ENCODE measurements at regions not wholly inside any gene's neighbourhood (a gene's known extent, or its start where the extent isn't known, plus 50 kb on each side); places are given as distances from the start of the nearest gene placed in this dataset.

DNA sequence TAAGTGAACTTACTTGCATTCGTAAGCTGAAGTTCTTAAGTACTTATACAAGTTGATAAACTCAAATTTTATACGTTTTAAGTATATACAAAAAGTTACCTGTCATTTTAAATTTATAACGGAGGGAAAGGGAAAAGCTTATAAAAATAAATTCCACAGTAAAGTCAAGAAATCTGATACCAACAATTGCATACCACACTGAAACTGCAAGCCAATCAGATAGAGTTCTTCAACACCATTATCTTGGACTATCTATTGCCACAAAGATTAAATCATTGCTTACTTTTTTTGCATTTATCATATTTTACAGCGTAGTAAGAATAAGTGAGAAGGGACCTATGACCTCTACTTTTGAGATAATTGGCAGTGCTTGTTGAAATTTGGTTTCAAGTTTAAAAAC, 386.7 kb downstream of the TFAP2A start:
- no peak for DNase-seq

DNA sequence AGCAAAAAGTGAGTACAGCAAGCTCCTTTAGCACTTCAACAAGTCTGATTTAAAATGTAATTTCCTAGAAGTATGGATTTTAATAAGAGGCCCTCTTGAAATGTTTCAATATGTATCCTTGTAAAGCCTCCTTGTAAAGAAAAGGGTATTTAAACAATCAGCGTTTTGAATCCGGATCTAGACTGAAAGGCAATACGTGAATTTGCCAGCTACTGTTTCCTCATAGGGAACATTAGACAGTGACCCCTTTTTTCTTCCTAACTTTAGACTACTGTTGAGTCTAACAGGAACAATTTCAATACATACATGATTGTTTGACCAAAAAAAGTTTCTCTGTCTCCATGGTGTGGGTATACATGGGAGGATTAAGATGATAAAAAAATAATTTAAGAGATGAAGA, 395.0 kb downstream of the TFAP2A start:
- DNase-seq, result no peak

DNA sequence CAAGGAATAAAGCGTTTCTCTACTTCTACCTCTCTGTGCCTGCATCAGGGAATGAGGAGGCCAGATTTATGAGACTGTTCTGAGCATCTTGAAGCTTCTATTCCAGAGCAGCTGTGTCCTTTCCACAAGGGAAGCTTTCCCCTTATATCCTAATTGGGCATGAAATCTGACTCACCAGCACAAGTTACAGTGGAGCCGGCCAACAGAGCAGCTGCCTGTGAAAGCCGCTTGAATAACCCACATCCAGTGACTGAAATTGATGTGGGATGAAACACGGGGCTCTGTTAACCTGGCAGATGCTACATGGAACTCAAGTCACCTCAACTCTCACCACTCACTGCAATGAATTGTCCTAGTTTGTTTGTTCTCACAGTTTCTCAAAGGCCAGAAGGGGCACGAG, 400.3 kb downstream of the TFAP2A start:
- DNase-seq, result no peak

DNA sequence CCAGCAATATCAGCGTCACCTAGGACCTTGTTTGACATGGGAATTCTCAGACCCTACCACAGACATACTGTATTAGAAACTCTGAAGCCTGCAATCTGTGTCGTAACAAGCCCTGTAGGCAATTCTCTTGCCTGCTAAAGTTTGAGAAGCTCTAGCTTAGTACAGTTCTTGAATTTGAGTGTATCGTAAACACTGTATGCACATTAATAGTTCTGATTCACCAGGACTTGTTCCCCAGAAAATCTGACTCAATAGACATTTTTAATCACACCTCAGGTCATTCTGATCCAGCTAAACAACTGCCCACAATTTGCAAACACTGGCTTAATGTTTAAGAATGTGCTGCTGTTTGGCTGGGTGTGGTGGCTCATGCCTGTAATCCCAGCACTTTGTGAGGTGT, 414.3 kb downstream of the TFAP2A start:
- DNase-seq, result no peak

DNA sequence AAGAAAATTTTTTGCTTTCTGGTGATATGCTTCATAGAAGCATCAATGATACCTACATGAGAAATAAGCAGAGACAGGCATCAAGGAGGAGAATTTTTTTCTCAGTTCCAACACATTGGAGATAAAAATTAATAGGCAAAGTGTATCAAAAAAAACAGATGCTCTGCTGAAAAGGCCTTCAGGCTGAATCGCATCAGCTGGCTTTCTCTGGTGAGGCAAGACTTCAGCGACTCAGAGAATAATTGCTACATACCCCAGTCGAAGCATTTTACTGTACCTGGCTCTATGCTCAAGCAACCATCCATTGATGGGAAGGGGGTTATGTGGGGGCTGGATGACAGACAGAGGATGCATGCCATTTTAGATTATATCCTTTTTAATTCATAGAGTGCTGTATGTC, 415.1 kb downstream of the TFAP2A start:
- DNase-seq, result no peak

DNA sequence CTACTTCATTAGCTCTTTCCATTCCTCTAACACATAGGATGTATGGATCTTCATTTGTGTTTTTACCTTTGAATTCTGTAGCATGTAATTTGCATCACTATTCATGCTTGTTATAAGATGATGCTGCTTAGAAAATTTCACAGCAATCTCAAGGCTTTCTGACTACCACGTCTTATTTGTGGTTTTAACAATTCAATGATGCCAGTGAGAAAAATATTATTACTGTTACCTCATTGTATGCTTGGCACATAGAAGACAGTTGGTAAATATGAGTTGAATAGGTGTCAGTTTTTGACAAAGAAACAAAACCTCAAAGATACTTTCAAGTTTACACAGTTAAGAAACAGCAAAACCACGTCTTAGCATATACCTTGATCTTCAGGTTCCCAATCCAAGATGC, 428.6 kb downstream of the TFAP2A start:
- no peak for DNase-seq

DNA sequence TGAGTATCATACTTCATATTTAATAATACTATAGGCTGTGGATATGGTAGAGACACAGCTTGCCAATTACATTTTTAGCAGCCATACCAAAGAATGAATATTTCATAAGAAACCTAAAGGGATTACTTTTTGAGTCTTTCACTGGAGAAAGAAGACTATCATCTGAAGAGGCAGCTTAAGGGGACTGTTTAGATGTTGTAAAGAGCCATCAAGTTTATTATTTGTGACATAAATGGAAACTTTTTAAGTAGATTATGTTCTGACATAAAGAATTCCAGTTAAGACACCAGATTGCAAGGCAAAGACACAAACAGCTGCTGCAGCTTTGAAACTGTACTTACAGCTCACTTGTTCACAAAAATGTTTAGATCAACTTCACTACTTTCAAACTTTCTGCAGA, 429.4 kb downstream of the TFAP2A start:
- DNase-seq, result no peak

DNA sequence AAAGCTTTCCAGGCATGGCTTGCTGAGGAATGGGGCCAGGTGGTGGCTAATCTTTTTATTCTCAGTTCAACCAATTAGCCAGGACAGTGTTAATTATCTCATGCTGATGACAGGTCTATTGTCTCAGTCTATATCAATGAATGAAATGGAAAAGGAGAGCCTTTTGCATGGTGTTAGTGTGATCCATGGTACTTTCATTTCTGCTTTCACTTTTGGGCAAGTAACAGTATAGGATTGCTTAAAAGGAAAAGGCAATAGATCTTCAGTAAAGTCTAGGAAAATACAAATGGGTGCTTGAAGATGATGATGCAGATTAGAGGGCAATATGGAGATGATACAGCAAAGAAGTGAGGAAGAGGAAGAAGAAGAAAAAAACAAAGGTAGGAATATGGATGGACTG, 430.3 kb downstream of the TFAP2A start:
- no peak for DNase-seq

DNA sequence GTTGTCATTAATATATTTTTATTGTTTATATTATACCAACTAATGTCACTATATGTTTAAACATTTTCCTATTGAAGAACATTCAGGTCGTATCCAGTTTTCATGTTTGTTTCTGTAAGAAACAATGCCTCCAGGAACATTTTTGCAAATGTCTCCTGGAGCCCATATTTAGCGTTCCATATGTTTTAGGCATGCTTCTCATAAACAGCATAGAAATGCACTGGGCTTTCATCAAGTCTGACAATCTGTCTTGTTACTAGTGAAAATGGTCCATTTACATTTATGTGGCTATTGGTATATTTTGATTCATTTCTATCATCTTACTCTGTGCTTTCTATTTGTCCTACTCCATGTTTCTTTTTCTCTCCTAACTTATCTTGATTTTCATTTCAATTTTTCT, 431.7 kb downstream of the TFAP2A start:
- no peak for DNase-seq

DNA sequence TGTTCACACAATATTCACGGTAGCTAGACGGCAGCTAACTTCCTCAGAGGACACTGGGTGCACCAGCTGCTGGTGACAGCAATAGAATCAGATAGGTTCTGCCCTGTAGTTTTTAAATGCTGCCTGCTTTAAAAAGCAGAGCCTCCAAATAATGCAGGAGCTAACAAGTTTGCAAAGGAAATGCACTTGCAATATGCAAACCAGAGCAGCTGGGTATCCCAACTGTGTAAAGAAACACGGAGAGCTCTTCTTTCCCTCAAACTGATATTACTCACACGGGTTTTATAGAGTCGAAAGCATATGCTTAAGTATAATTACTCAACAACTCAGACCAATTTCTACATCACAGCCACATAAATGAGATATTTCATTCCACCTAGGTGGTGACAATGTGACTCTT, 432.7 kb downstream of the TFAP2A start:
- DNase-seq, result no peak

DNA sequence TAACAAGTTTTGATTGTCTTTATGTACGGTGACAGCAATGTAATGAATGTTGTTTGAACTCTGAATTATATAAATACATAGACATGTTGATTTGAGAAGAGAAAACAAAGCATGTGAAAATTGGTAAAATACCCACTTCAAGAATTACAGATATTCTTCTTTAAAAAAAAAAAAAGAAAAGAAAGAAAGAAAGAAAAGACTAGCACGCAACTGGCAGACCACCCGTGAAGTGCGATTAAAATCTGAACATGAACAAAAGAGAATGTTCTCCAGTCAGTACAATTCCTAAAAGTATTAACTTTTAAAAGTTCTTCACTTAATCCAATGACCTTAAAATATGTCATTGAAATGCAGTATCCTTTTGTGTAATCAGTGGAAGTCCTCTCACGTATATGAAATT, 434.9 kb downstream of the TFAP2A start:
- no peak for DNase-seq

DNA sequence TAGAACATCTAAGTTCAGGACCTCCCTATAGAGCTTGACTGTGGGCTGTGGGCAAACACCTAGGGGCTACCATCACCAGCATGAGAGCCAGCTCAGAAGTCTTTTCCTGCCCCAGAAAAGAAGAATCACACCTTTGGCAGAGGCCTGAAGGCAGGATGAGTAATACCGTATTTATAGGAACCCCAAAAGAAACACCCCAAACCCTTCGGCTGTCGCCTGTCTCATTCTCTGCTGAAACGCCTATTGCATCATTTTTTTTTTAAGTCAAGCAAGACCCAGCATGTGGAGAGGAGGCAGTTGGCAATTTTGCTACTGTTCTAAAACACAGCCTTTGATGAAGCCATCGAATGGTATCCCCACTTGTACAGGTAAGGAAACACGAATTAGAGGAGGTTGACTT, 436.4 kb downstream of the TFAP2A start:
- no peak for DNase-seq

DNA sequence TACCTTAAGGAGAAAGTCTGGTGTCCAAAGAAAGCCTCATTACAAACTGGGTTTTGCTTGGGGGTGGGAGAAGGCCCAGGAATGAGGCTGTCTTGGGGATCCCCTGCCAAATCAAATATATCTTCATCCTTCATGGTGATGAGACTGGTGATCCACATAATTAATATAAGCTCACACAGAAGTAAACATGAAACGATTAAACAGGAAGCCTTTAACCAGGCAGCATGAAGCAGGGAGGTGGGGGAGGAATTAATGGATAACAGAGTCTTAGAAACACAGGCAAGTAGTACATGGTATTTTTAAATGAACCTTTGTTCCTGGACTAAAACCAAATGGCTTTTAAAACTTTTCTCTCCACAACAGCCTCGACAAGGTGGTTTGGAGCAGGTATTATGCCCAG, 437.5 kb downstream of the TFAP2A start:
- no peak for DNase-seq

DNA sequence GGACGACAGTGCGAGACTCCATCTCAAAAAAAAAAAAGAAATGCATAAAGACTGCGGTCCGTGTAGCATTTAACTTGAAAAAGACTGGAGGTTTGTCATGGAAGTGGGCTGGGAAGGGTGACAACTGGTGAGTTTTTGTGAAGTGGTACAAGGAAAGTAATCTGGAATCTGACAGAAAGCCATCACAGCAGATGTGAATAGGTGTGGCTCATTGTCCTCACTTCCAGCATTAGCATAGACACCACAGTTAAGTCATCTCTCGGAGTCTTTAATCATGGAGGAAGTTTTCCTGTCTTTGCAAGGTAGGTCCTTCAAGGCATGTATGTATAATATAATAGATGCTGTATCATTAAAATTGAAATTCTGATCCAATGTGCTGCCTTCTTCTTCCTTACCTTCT, 453.2 kb downstream of the TFAP2A start:
- no peak for DNase-seq

DNA sequence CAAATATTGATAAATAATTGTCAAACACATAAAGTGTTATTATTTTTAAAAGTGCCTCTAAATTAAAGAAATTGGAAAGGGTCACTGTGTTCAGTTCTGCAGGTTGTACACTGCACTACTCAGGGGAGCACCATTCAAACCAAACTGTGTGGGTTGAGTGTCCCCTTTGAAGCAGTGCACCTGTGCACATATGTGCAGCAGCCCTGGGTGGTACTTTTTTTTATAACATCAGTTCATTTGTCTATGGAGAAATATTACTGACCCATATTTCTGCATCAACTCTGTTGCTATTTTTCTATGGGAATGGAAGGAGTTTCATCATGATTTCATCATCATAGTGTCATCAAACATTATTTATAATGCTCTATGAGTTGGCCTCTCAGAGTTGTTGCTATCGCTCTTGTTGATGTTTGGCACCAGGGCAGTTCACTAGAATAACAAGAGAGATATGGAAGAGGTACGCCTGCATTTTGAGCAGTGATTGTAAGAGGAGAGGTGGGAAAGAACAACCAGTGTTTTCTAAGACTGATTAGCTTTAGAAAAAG, 457.6 kb downstream of the TFAP2A start:
- DNase-seq, result no peak

DNA sequence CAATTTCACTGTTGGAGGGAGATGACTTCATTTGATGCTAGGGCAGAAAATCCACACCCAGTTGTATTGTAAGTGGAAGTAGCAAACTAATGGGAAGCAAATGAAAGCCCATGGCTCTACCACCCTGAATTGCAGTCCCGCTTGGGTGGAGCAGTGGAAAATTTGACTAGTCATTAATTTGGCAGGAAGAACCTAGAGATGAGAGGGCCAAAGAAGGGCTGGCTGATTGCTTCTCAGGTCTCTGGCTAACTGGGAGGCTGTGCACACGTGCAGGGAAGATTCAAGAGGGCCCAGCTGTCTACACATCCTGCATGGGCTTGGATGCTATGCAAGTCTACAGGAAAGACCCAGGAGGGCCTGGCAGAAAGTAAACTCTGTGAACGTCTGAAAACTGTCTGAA, 466.2 kb downstream of the TFAP2A start:
- DNase-seq, result no peak

DNA sequence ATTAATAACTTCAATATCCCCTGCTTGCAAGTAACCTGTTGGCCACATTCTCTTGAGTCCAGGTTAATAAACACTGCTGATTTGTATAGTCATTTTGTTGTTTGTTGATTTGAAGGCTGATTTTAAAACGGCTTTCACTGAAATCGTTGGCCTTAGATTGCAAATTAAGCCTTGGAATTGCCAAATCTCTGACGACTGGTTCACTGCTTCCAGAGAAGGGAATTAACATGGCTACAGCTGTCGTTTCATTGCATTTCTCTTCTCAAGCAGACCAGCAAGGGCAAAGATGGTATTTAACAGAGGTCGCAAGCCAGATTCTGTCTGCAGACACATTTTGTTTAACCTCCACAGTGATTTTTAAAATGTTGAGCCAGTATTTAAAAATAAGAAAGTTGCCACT, 470.9 kb downstream of the TFAP2A start:
- DNase-seq, result no peak

DNA sequence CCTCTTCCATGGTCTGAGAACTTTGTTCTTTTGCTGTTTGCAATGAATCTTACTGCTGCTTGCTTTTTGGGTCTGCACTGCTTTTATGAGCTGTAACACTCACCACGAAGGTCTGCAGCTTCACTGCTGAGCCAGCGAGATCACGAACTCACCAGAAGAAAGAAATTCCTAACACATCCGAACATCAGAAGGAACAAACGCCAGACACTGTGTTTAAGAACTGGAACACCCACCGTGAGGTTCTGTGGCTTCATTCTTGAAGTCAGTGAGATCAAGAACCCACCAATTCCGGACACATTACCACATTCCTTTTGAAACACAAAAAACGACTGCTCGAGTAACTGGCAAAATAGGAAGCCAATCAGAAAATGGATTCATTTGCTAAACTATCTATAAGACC, 471.8 kb downstream of the TFAP2A start:
- no peak for DNase-seq

DNA sequence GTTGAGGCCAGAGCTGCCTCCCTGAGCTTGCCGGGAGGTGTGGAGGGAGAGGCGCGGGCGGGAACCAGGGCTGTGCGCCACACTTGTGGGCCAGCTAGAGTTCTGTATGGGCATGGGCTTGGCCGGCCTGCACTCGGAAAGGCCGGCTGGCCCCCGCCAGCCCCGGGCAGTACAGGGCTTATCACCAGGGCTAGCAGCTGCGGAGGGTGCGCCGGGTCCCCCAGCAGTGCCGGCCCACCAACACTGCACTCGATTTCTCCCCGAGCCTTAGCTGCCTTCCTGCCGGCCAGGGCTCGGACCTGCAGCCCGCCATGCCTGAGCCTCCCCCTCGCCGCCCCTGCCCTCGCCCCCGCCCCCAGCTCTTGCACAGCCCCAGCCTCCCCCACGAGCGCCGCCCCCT, 472.7 kb downstream of the TFAP2A start:
- no peak for DNase-seq

DNA sequence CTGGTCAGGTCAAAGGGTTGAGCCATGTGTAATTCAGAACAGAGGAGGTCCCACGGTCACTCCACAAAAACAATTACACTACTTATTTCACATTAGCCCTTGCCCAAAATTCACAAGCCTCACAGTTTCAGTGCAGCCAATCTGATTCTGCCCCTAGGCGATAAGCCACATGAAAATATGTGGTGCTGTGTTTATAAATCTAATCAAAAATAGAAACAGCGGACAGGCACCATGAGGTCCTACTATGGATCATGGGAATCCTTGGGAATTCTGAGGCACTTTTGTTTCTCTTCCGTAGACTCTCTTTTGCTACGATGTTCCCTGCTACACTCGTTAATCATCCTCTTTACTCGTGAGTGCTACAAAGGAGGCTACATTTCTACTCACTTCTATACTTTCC, 476.1 kb downstream of the TFAP2A start:
- no peak for DNase-seq

DNA sequence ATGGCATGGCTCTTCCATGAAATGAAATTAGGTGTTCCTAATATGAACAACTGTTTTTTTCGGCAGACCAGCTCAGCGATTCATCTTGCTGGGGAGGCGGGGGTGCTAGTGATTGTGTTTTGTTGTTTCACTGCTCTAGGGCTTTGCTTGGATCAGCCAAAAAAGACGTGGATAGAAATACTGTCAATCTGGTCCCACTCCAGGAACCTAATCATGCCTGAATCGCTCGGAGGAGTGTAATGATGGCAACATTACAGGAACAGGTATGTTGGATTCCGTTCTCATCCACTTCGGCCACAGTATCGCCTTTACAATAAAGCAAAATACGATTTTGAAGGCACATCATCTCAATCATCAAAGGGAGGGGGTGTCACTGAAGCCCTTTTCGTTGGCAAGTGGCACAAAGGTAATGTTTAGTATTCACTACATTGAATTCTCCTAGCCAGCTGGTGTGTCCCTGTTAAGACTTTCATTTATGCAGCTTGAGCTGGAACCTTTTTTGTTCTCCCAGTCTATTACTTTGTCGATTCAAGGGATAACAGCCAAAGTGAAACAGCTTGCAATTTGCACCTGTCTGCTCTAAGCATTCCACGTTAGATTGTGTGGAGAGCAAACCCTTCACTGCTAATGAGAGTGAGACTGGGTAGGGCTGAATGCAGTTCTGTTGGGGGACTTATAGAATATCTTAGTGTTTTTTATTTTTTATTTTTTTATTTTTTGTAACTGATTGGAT, 477.7 kb downstream of the TFAP2A start:
- no peak for DNase-seq

DNA sequence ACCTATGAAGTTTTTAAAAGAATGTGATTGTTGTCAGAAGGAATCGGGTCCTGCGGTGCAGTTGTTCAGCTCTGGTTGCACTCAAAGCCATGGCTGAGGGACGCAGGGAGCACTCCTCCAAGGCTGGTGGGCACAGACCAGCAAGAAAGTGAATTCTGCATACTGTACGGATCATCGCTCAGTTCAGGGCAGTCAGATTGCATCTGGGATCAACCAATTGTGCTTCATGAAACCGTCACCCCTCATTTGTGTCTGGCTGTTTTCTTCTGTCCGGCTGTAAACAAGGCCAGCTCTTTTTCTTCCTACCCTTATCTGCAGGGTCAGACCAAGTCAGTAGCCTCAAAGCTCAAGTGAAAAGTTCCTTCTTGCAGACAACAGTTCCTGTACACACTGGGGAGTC, 478.3 kb downstream of the TFAP2A start:
- DNase-seq, result no peak

DNA sequence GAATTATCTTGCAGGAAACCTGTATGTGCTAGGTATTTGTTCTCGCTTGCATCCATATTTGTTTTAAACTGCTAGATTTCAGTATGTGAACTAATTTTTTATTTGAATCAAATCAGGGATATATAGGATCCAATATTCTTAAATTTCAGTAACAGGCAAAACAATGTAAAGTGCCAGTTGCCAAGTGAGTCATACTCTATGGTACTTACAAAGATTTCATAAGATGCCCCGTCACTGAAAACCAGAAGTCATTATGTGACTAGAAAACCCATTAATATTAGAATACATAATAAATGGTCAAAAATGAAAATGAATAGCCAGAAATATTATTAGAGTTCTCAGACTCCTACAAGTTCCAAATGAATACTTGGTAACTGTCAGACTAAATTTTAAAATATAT, 481.2 kb downstream of the TFAP2A start:
- DNase-seq, result no peak

DNA sequence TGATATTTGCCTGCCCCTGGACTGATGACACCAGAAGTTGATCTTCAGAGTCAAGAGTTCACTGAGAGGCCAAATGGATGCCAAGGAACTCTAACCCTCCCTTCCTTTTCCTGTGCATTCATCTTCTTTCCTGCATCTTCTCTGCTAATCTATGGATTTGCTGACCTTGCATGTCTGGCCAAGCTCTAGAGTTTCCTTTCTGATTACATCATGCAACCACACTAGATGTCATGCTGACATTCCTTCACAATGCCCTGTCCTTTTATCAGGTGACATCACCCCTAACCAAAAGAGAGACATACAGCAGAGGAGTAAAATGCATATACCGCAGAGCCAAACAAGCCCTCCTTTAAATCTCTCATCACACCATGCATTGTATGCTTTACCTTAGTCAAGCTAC, 487.6 kb downstream of the TFAP2A start:
- no peak for DNase-seq

DNA sequence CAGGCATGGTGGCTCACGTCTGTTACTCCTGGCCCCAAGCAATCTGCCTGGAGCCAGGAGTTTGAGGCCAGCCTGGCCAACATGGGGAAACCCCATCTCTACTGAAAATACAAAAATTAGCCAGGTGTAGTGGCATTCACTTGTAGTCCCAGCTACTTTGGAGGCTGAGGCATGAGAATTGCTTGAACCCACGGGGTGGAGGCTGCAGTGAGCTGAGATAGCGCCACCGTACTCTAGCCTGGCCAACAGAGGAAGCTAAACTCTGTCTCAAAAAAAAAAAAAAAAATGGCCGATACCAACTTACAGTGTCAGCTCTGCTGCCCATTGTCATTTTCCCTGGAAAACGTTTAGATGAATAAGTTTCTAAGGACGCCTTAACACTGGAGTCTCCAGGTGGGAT, 489.9 kb downstream of the TFAP2A start:
- no peak for DNase-seq
